ENCODE measurements at regions not wholly inside any gene's neighbourhood (a gene's known extent, or its start where the extent isn't known, plus 50 kb on each side); places are given as distances from the start of the nearest gene placed in this dataset.

DNA sequence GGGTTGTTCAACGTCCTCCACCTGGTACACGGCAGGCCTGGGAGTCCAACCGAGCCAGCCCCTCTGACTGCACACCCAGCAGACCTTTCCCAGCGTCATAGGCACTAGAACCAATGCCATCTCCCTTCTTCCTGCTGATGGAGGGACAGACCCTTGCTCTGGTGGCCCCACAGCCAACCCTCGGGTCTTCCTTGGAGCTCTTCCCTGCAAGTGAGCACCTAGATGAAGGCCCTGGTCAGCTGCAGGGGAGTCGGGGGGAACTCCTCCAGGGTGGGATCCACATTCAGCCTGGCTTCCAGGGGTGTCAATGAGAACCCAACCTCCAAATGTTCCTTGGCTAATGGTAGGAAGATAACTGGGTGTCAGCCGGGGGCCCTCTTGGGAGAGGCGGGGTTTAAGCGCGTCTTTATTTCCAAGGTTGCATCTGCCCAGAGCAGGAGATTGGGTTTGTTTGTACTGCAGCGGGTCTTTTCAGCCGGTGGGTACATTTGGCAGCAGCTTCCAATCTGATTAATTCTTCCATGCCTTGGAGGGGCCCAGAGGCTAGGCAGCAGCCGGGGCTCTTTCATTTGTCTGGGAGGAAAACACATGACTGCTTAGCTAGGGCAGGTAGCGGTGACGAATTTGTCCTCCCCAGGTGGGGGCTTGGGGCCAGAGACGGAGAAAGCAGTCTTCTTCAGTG lies 56.0 kb upstream of the SHISAL1 start:
- Histone ChIP-seq H4K20me1 (ENCODE audit: insufficient read depth, low read length) (no peaks in the 10 kb centered on the region), H3K4me3 (ENCODE audit: low read depth, low read length, poor library complexity, severe bottlenecking) (no peak overlapping the region), H3K79me2 (ENCODE audit: insufficient read depth, low read depth, low read length) (no peaks in the 10 kb centered on the region), H3K9me3 (ENCODE audit: low read length) (no peaks in the 10 kb centered on the region), H3K27ac (ENCODE audit: low read depth, low read length, poor library complexity, severe bottlenecking) (no peak overlapping the region), H3K4me2 (ENCODE audit: low read length) (no peak overlapping the region), H3K36me3 (ENCODE audit: insufficient read depth, low read length) (no peaks in the 10 kb centered on the region), H3K4me1 (ENCODE audit: insufficient read depth, low read length, poor library complexity, severe bottlenecking) (no peaks in the 10 kb centered on the region), H3K9me2 (ENCODE audit: insufficient read depth, low read length) (no peaks in the 10 kb centered on the region), H2AFZ (ENCODE audit: low read length) (no peak overlapping the region)
- no TSS peak for BruUV-seq (replicated peaks)
- no peak for TF ChIP-seq EZH2phosphoT487 (IDR thresholded peaks at IDR 0.05; ENCODE audit: borderline replicate concordance, low read depth, low read length)
- no peak for TF ChIP-seq CTCF (conservative IDR thresholded peaks at IDR 0.05; ENCODE audit: low read length)
- DNase-seq (ENCODE audit: low spot score) = no peak
- CTCF ChIA-PET (ENCODE audit: unreplicated experiment) = no interaction called here
- intact Hi-C loops (cut with micrococcal nuclease; ENCODE audit: unreplicated experiment) = no loop called here
- POLR2A ChIA-PET = no interaction called here

GRCh38 chr22:44366372-44367300 lies 53.9 kb upstream of the SHISAL1 start:
- no peaks in the 10 kb centered on the region for H3K79me2 ChIP-seq (ENCODE audit: insufficient read depth, low read depth, low read length)
- H3K4me1 ChIP-seq (ENCODE audit: insufficient read depth, low read length, poor library complexity, severe bottlenecking) = no peaks in the 10 kb centered on the region
- ChIA-PET POLR2A (no interaction called here), CTCF (ENCODE audit: unreplicated experiment) (no interaction called here)
- no peaks in the 10 kb centered on the region for H4K20me1 ChIP-seq (ENCODE audit: insufficient read depth, low read length)
- intact Hi-C loops (cut with micrococcal nuclease; ENCODE audit: unreplicated experiment) = no loop called here
- no peaks in the 10 kb centered on the region for H3K9me2 ChIP-seq (ENCODE audit: insufficient read depth, low read length)
- no peaks in the 10 kb centered on the region for H3K9me3 ChIP-seq (ENCODE audit: low read length)
- H3K4me2 ChIP-seq (ENCODE audit: low read length) = no peak overlapping the region
- no peaks in the 10 kb centered on the region for H3K36me3 ChIP-seq (ENCODE audit: insufficient read depth, low read length)
- TF ChIP-seq CTCF (conservative IDR thresholded peaks at IDR 0.05; ENCODE audit: low read length) (no peak), EZH2phosphoT487 (IDR thresholded peaks at IDR 0.05; ENCODE audit: borderline replicate concordance, low read depth, low read length) (no peak)
- no peak overlapping the region for H2AFZ ChIP-seq (ENCODE audit: low read length)
- no peak overlapping the region for H3K27ac ChIP-seq (ENCODE audit: low read depth, low read length, poor library complexity, severe bottlenecking)
- no peak overlapping the region for H3K4me3 ChIP-seq (ENCODE audit: low read depth, low read length, poor library complexity, severe bottlenecking)
- BruUV-seq (replicated peaks) = no TSS peak
- no peak for DNase-seq (ENCODE audit: low spot score)

DNA sequence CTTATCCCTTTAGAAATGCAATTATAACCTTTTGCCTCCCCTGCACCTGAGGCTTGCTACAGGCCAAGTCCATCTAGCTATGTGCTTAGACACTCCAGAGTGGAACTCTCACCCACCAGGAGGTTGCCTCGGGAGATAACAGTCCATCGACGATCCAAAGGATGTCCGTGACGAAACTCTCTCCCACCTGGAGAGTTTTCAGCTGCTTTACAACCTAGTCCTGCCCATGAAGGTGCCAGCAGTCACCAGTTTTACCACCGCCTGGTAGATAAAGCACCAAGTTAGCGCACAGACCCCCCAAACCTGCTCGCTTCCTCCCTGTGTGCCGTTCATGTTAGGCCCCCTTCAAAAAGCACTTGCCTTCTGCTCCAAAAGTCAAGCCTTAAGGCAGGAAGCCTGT lies 53.1 kb upstream of the SHISAL1 start:
- no TSS peak for BruUV-seq (replicated peaks)

More for the DNA sequence above, 53.1 kb upstream of the SHISAL1 start:
- ChIA-PET POLR2A (no interaction called here), CTCF (ENCODE audit: unreplicated experiment) (no interaction called here)
- Histone ChIP-seq H3K27ac (ENCODE audit: low read depth, low read length, poor library complexity, severe bottlenecking) (no peak overlapping the region), H4K20me1 (ENCODE audit: insufficient read depth, low read length) (no peaks in the 10 kb centered on the region), H2AFZ (ENCODE audit: low read length) (no peak overlapping the region), H3K4me2 (ENCODE audit: low read length) (no peak overlapping the region), H3K4me3 (ENCODE audit: low read depth, low read length, poor library complexity, severe bottlenecking) (no peak overlapping the region), H3K9me2 (ENCODE audit: insufficient read depth, low read length) (no peaks in the 10 kb centered on the region), H3K4me1 (ENCODE audit: insufficient read depth, low read length, poor library complexity, severe bottlenecking) (no peaks in the 10 kb centered on the region), H3K9me3 (ENCODE audit: low read length) (no peaks in the 10 kb centered on the region), H3K79me2 (ENCODE audit: insufficient read depth, low read depth, low read length) (no peaks in the 10 kb centered on the region), H3K36me3 (ENCODE audit: insufficient read depth, low read length) (no peaks in the 10 kb centered on the region)
- intact Hi-C loops (cut with micrococcal nuclease; ENCODE audit: unreplicated experiment) = no loop called here
- TF ChIP-seq CTCF (conservative IDR thresholded peaks at IDR 0.05; ENCODE audit: low read length) (no peak), EZH2phosphoT487 (IDR thresholded peaks at IDR 0.05; ENCODE audit: borderline replicate concordance, low read depth, low read length) (no peak)
- DNase-seq (ENCODE audit: low spot score) = no peak

Data from OCI-LY7 (cell line).